ENCODE measurements at regions not wholly inside any gene's neighbourhood (a gene's known extent, or its start where the extent isn't known, plus 50 kb on each side); places are given as distances from the start of the nearest gene placed in this dataset.

DNA sequence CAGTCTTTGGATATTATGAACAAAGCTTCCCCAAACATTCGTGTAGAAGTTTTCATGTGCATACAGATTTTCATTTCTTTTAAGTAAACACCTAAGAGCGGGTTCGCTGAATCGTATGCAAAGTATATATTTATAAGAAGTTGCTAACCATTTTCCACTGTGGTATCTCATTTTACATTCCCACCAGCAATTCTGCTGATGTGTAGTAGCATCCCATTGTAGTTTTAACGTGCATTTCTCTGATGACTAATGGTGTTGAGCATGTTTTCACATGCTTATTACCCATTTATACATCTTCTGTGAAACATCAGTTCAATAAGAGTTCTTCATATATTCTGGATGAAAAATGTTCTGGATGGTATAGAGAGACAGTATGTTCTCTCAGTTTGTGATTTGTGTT lies 97.4 kb downstream of the IYD start:
- TF ChIP-seq EGR1 (IDR thresholded peaks at IDR 0.05; ENCODE audit: borderline replicate concordance, low read depth, low read length) = no peak
- TF ChIP-seq JUN (IDR thresholded peaks at IDR 0.05; ENCODE audit: low read depth, low read length) = no peak

All from H1 (cell line).